Astrocyte of the cerebellum (primary cell): ENCODE measurements at regions not wholly inside any gene's neighbourhood (a gene's known extent, or its start where the extent isn't known, plus 50 kb on each side); places are given as distances from the start of the nearest gene placed in this dataset.
"Not testable (repeated sequence)": the region's sequence is repeated elsewhere in the genome, so short reads cannot be mapped to it uniquely, and the experiment has no call there.

Experiments used
- DNase-seq: peaks from one replicate; pipeline ENCODE4 v3.0.0-alpha.2; 2011; ENCODE audit warnings: low read depth
- H3K4me3 ChIP-seq: 2 replicates; pipeline ENCODE4 v1.5.1; 2011; ENCODE audit warnings: mild to moderate bottlenecking, low read depth, low read length, moderate library complexity
- in situ Hi-C: cut with HindIII; loops from 2 replicates; pipeline ENCODE4 v1.10.0; 2017; ENCODE audit warnings: low sequenced_read_pairs
- TF ChIP-seq, protein P1 (sequence below): IDR thresholded peaks from 2 replicates; pipeline ENCODE4 v1.5.1; 2012; ENCODE audit warnings: low read length, low read depth, moderate library complexity, mild to moderate bottlenecking; ENCODE audit errors: missing control alignments

DNA sequence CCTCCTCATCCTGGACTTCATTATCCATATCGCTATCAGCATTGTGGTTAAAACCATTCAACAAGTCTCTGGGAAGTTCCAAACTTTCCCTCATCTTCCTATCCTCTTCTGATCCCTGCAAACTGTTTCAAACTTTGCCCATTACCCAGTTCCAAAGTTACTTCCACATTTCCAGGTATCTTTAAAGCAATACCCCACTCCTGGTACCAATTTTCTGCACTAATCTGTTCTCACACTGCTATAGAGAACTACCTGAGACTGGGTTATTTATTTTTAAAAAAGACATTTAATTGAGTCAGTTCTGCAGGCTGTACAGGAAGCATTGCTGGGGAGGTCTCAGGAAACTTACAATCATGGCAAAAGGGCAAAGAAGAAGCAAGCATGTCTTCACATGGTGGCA, 147.3 kb downstream of the ARL4A start:
- no peak overlapping the region for H3K4me3 ChIP-seq
- in situ Hi-C loops, result loop anchor here (5.0 kb wide), 1 partner anchor 48 kb away; no protein-coding TSS in a partner anchor
- TF ChIP-seq, protein P1, sequence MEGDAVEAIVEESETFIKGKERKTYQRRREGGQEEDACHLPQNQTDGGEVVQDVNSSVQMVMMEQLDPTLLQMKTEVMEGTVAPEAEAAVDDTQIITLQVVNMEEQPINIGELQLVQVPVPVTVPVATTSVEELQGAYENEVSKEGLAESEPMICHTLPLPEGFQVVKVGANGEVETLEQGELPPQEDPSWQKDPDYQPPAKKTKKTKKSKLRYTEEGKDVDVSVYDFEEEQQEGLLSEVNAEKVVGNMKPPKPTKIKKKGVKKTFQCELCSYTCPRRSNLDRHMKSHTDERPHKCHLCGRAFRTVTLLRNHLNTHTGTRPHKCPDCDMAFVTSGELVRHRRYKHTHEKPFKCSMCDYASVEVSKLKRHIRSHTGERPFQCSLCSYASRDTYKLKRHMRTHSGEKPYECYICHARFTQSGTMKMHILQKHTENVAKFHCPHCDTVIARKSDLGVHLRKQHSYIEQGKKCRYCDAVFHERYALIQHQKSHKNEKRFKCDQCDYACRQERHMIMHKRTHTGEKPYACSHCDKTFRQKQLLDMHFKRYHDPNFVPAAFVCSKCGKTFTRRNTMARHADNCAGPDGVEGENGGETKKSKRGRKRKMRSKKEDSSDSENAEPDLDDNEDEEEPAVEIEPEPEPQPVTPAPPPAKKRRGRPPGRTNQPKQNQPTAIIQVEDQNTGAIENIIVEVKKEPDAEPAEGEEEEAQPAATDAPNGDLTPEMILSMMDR, result no peak
- DNase-seq, result no peak

DNA sequence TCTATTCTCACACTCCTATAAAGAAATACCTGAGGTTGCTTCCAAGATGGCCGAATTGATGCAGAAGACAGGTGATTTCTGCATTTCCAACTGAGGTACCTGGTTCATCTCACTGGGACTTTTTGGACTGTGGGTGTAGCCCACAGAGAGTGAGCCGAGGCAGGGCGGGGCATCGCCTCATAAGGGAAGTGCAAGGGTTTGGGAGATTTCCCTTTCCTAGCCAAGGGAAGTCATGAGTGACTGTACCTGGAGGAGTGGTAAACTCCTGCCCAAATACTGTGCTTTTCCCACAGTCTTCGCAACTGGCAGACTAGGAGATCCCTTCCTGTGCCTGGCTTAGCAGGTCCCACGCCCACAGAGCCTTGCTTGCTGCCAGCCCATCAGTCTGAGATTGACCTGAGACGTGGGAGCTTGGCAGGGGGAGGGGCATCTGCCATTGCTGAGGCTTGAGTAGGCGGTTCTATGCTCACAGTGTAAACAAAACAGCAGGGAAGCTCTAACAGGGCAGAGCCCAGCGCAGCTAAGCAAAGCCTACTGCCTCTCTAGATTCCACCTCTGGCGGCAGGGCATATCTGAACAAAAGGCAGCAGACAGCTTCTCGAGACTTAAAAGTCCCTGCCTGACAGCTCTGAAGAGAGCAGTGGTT, 152.2 kb downstream of the ARL4A start:
- TF ChIP-seq, protein P1, result no peak
- no peak for DNase-seq
- in situ Hi-C loops, result no loop called here
- H3K4me3 ChIP-seq, result no peak overlapping the region

- DNase-seq, H3K4me3 ChIP-seq, in situ Hi-C loops: not testable (repeated sequence)
Observed at GRCh38 chr7:12844732-12845131, 157.3 kb downstream of the ARL4A start.

DNA sequence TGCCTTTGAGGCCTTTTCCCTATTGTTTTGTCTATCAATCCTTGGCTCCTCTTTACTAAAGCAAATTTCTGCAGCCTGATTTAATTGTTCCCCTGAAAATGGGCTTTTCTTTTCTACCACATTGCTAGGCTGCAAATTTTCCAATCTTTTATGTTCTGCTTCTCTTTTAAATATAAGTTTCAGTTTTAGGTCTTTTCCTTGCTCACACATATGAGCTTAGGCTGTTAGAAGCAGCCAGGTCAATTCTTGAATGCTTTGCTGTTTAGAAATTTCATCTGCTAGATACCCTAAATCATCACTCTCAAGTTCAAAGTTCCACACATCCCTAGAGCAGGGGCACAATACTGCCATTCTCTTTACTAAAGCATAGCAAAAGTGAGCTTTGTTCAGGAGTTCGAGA, 159.6 kb downstream of the ARL4A start:
- in situ Hi-C loops, result no loop called here
- no peak for DNase-seq
- TF ChIP-seq, protein P1, result no peak
- no peak overlapping the region for H3K4me3 ChIP-seq

DNA sequence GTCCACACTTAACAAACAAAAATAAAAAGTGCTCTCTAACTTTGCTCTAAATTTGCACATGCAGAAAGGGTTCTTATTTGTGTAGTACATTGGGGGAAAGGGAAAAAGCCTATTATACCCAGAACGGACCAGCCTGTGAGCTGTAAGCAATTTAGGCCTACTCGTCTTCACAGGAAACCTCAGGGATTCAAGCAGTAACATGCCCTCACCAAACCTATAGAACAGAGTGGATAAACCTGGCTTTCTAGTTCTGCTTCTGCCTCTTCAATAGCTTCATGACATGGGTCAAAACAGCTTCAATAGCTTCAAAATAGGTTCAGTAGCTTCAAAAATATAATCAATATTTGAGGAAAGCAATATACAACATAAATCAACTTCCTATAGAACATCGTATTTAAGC, 163.7 kb downstream of the ARL4A start:
- TF ChIP-seq, protein P1, result no peak
- H3K4me3 ChIP-seq, result no peak overlapping the region
- in situ Hi-C loops, result no loop called here
- no peak for DNase-seq

GRCh38 chr7:12851841-12852240, 164.4 kb downstream of the ARL4A start:
- no peak overlapping the region for H3K4me3 ChIP-seq
- TF ChIP-seq, protein P1, result no peak
- in situ Hi-C loops, result no loop called here
- no peak for DNase-seq

GRCh38 chr7:12855036-12855435, 167.6 kb downstream of the ARL4A start:
- TF ChIP-seq, protein P1, result no peak
- in situ Hi-C loops, result no loop called here
- no peak overlapping the region for H3K4me3 ChIP-seq
- no peak for DNase-seq
